HG03066 (cell line): ENCODE measurements at regions not wholly inside any gene's neighbourhood (a gene's known extent, or its start where the extent isn't known, plus 50 kb on each side); places are given as distances from the start of the nearest gene placed in this dataset.
"Not testable (repeated sequence)": the region's sequence is repeated elsewhere in the genome, so short reads cannot be mapped to it uniquely, and the experiment has no call there.

Experiments
- ATAC-seq: cut with Tn5 transposase; IDR thresholded peaks from one replicate; pipeline ENCODE4 v1.9.1; 2021; ENCODE audit warnings: low read depth; ENCODE audit not compliant: unreplicated experiment

DNA sequence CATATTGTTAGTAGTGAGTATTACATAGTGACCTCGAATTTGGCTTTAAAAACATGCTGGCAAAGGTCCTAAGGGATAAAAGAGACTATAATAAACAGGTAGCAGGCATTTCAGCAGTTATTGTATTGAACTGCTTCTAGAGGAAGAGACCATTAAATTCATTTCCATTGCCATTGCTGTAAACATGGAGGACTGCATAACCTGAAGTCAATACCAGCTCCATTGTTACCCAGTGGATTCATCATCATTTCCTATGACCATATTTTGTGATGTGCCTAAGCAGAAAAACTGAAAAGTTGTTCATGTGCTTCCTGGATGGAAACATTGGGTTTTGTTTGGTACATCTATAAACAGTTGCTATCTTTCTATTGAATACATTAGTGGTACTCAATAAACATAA lies 482.5 kb upstream of the UBE2E2 start:
- no peak for ATAC-seq

DNA sequence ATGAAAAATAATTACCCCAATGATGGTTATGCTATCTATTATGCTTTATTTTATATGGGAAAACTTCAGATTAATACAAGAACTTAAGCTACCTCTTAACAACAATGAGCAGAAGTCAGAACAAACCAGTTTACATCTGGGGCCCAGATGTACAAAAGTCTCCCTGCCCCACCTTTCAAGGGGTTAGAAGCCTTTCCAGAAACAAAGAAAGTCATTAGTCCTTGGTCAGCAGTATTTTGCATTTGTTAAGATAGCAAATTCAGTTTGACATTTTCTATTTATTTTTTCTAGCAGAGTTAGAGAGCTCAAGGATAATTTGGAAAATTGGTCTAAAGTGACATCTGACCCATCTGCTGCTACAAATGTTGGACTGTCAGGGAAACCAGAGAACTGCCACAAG lies 478.7 kb upstream of the UBE2E2 start:
- ATAC-seq = no peak

DNA sequence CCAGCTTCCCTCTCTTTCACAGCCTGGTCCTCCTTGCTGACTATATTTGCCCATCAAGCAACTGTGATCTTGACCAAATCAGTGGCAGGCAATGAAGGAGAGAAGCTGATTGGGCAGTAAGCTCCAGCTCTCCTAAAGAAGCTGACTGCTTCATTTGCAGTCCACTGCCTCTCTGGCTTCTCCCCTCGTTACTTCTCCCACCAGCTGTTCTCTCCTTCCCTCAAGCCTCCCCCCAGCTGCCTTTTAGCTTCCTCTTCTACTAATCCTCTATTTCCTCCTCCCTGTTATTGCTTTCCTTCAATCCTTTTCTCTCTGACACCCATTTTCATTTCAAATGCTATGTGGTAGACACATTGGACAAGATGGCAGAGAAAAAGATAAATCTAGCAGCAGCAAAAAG lies 474.7 kb upstream of the UBE2E2 start:
- no peak for ATAC-seq

DNA sequence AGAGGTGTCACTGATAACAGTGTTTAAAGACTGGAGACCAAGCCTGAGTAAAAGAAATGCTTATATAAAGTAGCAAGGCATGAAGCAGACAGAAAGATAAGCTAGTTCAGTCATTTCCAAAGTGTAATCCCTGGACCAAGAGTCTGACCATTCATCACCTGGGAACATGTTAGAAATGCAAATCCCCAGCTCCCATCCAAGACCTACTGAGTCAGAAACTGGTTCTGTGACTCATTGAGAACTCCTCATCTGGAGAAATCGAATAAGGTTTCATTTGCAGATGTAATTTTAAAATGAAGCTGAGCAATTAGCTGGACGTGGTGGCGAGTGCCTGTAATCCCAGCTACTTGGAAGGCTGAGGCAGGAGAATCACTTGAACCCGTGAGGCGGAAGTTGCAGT lies 473.9 kb upstream of the UBE2E2 start:
- ATAC-seq = no peak

DNA sequence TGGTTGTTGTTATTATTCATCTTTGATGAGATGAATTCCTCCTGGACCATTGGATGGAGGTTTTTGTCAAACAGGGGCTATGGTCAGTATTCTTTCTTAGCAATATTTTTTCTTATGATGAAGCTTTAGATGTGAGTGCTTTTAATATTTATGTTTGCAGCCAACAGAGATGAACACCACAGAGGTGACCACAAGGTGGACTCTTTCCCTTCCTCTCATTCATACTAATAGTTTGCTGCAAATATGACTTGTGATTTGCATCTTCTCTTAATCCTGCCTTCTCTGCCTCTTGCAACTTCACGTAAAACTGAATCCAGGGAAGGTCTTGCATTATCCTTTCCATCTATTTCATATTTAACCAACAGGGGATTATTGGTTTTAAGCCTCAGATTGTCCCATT lies 473.1 kb upstream of the UBE2E2 start:
- ATAC-seq = no peak

DNA sequence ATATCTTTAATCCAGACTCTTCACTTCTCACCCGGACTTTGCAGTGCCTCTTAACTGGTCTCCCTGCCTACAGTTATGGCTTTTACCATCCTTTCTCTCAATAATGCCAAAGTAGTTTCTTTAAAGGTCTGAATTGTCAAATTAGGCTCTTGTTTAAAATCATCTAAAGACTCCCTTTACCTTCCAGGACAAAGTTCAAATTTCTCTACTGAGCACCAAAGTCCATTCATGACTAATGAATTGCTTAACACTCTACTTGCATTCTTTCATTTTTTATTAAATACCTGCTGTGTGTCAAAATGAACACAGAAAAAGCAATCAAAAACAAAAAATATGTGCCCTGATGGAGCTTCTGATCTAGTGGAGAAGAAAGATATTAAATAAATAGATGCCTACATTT lies 472.4 kb upstream of the UBE2E2 start:
- no peak for ATAC-seq

DNA sequence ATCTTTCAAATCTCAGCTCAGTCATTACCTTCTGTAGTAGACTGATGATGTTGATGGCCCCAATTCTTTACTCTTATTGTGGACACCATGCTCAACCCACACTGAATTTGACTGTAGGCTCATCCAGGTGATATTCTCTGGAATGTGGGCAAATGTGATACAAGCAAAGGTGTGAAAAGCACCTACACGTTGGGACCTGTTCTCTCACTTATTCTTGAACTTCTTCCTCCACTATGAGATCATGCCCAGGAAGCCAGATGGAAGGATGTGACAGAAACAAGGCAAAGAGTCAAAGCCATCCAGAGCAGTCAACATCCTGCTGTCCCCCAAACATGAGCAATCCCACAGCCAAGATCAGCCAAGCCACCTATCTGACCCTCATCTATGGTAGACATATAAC lies 471.2 kb upstream of the UBE2E2 start:
- no peak for ATAC-seq

DNA sequence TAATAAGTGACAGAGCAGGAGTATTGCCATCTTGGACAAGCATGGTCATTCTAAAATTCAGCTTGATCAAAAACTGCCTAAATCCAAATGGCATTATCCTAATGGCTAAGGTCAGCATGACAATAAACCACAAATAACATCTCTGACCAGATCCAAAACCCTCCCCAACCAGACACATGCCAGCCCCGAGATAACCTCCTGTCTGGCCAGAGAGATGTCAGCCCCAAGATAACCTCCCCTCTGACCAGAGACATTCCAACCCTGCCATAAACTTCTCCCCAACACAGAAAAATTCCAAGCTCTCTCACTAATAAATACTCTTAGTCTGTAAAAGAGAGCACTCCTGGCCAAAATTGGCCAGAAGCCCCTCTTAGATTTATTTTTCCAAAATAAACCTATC lies 470.5 kb upstream of the UBE2E2 start:
- ATAC-seq = no peak

DNA sequence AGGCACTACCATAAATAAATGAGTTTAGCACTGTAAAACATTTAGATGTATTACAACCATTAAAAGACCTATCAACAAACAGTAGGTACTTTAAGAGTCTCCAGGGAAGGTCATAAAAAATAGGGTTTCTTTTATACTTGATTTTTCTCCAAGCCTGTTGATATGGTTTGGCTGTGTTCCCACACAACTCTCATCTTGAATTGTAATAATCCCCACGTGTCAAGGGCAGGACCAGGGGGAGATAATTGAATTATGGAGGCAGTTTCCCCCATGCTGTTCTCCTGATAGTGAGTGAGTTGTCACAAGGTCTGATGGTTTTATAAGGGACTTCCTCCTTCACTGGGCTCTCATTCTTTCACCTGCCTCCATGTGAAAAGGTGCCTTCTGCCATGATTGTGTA lies 468.9 kb upstream of the UBE2E2 start:
- no peak for ATAC-seq

DNA sequence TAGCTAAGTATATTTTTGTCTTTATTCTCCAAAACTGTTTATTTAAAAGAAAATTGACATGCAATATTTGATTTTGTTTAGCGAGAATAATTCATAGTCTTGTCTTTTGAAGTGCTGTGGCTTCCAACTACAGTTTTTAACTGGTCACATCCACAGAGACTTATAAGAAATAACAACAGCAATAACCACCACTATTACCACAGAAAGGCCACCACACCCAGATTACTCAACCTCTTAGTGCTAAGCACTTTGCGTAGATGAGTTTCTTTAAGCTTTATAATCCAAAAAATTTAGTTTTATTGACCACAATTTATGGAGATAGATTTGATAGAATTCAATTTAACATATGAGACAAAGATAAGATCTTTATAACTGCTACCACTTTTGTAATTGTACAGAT lies 468.4 kb upstream of the UBE2E2 start:
- no peak for ATAC-seq

DNA sequence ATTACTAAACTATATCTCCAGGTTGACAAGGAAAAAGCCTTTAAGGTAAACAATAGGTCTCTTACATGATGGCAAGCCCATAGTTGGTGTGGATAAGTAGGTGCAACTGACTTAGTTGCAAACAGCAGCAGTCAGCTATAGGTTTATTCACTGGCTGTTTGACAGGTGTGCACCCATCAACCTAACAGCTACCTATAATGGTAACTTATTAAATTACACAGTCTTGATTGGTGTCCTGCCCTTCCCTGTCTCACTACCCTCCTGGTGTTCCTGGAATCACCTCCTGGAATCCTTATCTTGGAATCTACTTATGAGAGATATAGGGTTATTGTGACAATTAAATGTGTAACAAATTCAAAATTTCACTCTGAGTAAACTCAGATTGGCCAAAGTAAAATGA lies 467.8 kb upstream of the UBE2E2 start:
- ATAC-seq = no peak

DNA sequence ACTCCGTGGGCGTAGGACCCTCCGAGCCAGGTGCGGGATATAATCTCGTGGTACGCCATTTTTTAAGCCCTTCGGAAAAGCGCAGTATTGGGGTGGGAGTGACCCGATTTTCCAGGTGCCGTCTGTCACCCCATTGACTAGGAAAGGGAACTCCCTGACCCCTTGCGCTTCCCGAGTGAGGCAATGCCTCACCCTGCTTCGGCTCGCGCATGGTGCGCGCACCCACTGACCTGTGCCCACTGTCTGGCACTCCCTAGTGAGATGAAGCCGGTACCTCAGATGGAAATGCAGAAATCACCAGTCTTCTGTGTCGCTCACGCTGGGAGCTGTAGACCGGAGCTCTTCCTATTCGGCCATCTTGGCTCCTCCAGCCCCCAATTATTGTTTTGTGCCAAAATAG lies 459.7 kb upstream of the UBE2E2 start:
- not testable (repeated sequence) for ATAC-seq

DNA sequence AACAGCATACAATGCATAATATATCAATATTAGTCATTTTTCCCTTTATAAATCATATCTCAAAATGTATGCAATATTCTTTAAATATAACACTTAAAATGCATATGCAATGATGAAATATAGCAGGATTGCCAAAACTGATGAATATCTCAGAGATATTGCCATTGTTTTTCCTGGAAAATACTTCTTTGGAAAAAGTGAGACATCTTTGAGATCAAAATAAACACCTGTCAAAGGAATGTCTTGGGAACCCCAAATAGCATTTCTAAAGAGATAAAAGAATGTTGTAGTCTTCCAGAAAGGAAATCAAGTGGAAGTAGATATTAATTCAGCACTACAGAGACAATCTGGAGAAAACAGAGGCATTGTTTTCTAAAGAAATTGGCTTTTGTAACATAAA lies 457.8 kb upstream of the UBE2E2 start:
- ATAC-seq = no peak

DNA sequence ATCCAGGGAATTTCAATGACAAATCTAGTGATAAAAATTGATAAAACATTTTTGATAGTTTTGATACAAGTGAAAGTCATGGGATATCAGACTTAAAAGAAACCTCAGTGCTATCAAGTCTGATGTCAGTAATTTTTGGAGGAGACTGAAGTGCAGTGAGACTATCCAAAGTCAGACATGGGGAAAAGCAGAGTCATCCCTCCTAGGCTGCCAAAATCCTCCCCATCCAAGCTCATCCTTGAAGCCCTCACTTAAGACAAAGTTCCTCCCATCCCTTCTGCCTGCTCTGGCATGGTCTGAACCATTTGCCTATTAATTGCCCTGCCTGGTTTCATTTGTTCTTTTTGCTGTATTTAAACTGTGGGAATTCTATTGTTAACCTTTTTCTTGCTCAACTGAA lies 456.9 kb upstream of the UBE2E2 start:
- ATAC-seq = no peak

DNA sequence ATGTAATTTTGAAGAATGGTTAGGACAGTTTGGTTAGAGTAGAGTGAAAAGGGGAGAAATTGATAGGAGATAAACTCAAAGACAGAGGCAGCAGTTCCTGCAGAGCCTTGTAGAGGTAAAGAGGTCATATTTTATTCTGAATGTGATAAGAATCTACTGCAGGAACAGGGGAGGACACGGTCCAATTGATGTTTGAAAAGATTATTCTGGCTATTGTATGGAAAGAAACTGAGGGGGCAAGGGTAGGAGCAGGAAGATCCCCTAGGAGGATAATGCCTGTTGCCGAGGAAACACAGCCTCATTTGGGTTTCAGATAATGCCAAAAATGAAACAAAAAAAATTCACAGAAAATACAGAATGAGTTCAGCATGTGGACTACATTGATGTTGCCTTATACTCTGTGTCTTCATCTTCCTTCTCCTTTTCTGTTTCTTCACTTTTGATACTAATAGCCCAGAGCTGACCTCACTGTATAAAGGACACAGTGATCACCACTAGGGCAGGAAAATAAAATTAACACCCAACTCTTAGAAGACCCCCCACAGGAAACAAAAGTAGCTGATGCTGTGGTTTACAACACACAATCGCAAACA lies 454.6 kb upstream of the UBE2E2 start:
- ATAC-seq = no peak

DNA sequence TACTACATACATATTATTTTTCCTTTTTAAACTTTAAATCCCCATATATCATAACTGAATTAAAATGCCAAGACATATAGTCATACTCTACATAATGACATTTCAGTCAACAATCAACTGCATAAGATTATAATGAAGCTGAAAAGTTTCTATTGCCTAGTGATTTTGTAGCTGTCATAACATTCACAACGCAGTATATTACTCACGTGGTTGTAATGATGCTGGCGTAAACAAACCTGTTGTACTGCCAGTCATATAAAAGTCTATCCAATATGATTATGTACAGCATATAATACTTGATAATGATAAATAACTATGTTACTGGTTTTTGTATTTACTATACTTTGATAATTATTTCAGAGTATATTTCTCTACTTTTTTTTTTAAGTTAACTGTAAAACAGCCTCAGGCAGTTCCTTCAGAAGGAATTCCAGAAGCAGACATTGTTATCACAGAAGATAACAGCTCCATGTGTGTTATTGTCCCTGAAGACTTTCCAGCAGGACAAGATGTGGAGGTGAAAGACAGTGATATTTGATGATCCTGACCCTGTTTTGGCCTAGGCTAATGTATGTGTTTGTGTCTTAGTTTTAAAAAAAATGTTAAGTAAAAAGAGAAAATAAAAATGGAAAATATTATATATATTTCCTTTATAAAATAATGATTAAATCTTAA lies 443.4 kb upstream of the UBE2E2 start:
- ATAC-seq = no peak

DNA sequence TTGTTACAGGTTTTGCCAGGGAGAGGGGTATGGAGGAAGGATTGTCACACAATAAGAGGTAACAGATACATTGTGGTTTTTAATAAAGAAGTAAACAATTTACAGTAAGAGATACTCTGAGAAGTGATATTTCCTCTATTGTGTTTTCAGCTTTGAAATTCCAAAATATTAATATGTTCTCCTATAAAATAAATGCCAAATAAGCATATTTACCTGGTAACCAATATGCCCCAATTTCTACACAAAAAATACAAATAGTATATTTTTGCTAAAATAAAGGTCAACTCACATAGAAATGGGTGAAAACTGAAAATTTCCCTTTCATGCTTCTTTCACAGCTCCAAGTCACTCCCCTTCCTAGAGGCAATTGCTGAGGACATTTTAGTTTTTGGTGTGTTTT lies 437.4 kb upstream of the UBE2E2 start:
- no peak for ATAC-seq

DNA sequence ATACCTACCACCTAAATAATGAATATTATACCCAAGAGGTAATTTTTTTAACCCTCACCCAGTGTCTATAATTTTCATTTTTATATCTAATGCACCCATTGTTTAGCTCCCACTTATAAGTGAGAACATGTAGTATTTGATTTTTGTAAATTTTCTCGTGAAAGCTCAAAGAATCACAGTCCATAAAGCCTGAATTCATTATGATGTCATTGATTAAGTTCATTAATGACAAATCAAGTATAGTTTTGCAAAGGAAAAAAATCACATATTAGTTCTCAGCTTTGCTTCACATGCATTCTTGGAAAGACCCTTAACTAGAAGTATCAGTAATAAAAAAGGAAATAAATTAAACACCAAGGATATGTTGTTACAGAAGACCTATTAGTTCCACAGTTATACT lies 425.3 kb upstream of the UBE2E2 start:
- no peak for ATAC-seq

DNA sequence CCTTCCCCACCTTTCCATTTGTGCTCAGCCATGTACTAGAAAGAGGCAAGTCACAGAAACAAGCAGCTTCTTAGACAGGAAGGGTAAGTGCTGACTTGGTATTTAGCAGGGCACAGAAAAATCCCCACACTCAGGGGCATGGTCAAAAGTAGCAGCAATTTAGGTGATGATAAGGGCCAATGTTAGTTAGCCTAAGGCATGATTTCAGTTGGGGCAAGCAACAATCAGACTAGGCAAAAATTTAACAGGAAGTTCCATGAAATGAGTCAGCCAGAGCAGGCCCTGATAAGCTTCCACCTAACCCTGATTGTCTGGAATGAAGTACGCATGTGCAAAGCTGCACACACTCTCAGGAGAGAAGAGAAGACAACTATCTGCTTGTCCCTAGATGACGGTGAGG lies 423.4 kb upstream of the UBE2E2 start:
- ATAC-seq = no peak

DNA sequence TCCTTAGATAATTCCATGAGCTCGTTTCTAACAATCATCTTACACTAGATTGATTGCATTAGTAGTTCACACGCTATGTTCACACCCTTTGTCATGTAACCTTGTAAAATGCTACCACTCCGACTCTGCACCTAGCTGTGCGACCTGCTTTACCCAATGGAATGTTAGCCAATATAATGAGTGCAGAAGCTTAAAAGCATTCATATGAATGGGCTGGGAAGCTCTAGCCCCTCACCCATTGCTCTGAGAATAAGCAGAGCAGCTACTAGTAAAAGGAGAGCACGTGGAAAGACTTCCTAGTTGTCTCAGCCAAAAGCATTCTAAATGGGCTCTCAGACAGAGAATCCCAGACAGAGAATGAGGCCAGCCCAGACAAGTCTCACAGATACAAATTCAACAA lies 410.6 kb upstream of the UBE2E2 start:
- no peak for ATAC-seq

DNA sequence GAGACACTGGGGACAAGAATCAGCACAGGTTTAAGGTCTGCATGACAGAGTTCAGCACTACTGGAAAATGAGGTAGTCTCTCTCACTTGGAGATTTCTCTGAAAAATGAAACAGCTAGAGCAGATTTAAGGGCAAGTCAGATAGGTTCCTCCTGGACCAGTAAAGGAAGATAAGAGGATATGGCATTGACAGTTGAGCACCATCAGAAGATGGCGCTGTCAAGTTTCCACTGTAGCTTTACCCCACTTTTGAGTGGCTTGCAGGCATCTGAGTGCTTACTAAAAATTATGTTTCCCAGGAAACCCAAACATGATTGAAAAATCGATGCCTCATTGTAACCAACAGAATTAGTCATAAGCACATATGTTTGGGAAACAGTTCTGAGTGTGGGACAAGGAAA lies 407.2 kb upstream of the UBE2E2 start:
- no peak for ATAC-seq

DNA sequence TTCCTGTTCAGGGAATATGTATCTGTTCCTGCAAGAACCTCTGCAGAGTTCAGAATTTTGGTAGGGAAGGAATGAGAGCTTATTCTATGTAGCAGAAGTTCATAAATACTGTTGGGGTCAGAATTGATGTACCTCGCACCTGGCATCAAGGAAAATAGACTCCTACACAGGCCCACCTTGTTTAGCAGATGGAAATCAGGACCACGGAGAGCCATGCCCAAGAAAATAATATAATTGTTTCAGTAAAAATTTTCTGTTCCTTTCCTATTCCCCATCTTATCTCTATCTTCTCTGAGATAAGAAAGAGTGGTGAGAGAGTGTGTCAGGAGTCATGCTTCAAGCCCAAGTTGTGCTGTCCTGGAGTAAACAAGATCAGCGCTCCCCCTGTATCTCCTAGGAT lies 404.7 kb upstream of the UBE2E2 start:
- ATAC-seq = no peak

DNA sequence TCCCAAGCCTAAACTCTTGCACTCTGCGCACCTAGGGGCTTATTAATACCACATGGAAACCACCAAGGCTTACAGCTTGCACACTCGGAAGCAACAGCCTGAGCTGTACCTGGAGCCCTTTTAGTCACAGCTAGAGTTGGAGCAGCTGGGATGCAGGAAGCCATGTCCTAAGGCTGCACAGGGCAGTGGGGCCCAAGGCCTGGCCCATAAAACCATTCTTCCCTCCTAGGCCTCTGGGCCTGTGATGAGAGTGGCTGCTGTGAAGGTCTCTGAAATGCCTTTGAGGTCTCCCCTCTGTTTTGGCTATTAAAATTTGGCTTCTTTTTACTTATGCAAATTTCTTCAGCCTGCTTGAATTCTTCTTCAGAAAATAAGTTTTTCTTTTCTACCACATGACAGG lies 383.9 kb upstream of the UBE2E2 start:
- no peak for ATAC-seq
